ENCODE measurements at regions not wholly inside any gene's neighbourhood (a gene's known extent, or its start where the extent isn't known, plus 50 kb on each side); places are given as distances from the start of the nearest gene placed in this dataset.

- Histone ChIP-seq H3K27ac (no peak overlapping the region), H3K4me1 (no peaks in the 10 kb centered on the region), H3K4me3 (no peak overlapping the region), H3K36me3 (no peaks in the 10 kb centered on the region), H3K27me3 (no peaks in the 10 kb centered on the region), H3K9me3 (no peaks in the 10 kb centered on the region)
- no peak for TF ChIP-seq CTCF (IDR thresholded peaks at IDR 0.05)
- no peak for TF ChIP-seq POLR2A (IDR thresholded peaks at IDR 0.05)
- DNase-seq = no peak
These were observed 136.9 kb downstream of the BTBD3 start for GRCh38 chr20:12054556-12054955.

- Histone ChIP-seq H3K27ac (no peak overlapping the region), H3K4me3 (no peak overlapping the region), H3K4me1 (no peaks in the 10 kb centered on the region), H3K36me3 (no peaks in the 10 kb centered on the region), H3K9me3 (no peaks in the 10 kb centered on the region), H3K27me3 (no peaks in the 10 kb centered on the region)
- no peak for TF ChIP-seq CTCF (IDR thresholded peaks at IDR 0.05)
- no peak for TF ChIP-seq POLR2A (IDR thresholded peaks at IDR 0.05)
- DNase-seq = no peak
These were observed 137.5 kb downstream of the BTBD3 start for GRCh38 chr20:12055161-12055560.

- Histone ChIP-seq H3K9me3 (no peaks in the 10 kb centered on the region), H3K4me1 (no peaks in the 10 kb centered on the region), H3K4me3 (no peak overlapping the region), H3K27me3 (no peaks in the 10 kb centered on the region), H3K36me3 (no peaks in the 10 kb centered on the region), H3K27ac (no peak overlapping the region)
- TF ChIP-seq CTCF (IDR thresholded peaks at IDR 0.05) = no peak
- TF ChIP-seq POLR2A (IDR thresholded peaks at IDR 0.05) = no peak
- no peak for DNase-seq
These were observed 139.1 kb downstream of the BTBD3 start for GRCh38 chr20:12056839-12057238.

- H3K36me3 ChIP-seq = no peaks in the 10 kb centered on the region
- H3K27me3 ChIP-seq = no peaks in the 10 kb centered on the region
- no peaks in the 10 kb centered on the region for H3K4me1 ChIP-seq
- H3K9me3 ChIP-seq = no peaks in the 10 kb centered on the region
- no peak overlapping the region for H3K27ac ChIP-seq
- no peak for DNase-seq
- no peak overlapping the region for H3K4me3 ChIP-seq
- TF ChIP-seq POLR2A (IDR thresholded peaks at IDR 0.05) = no peak
These were observed 140.1 kb downstream of the BTBD3 start for GRCh38 chr20:12057778-12058177.

GRCh38 chr20:12058216-12058615, 140.5 kb downstream of the BTBD3 start:
- DNase-seq = no peak
- Histone ChIP-seq H3K4me3 (no peak overlapping the region), H3K27me3 (no peaks in the 10 kb centered on the region), H3K4me1 (no peaks in the 10 kb centered on the region), H3K27ac (no peak overlapping the region), H3K9me3 (no peaks in the 10 kb centered on the region), H3K36me3 (no peaks in the 10 kb centered on the region)
- TF ChIP-seq POLR2A (IDR thresholded peaks at IDR 0.05) (no peak), CTCF (IDR thresholded peaks at IDR 0.05) (no peak)

- no peak for DNase-seq
- Histone ChIP-seq H3K27ac (no peak overlapping the region), H3K27me3 (no peaks in the 10 kb centered on the region), H3K4me1 (no peaks in the 10 kb centered on the region), H3K36me3 (no peaks in the 10 kb centered on the region), H3K4me3 (no peak overlapping the region), H3K9me3 (no peaks in the 10 kb centered on the region)
- TF ChIP-seq CTCF (IDR thresholded peaks at IDR 0.05) (no peak), POLR2A (IDR thresholded peaks at IDR 0.05) (no peak)
These were observed 143.8 kb downstream of the BTBD3 start for GRCh38 chr20:12061466-12061865.
